ENCODE measurements at regions not wholly inside any gene's neighbourhood (a gene's known extent, or its start where the extent isn't known, plus 50 kb on each side); places are given as distances from the start of the nearest gene placed in this dataset.

GRCh38 chr3:70823622-70824021 is 511.2 kb upstream of the MDFIC2 start:
- TF ChIP-seq REST (IDR thresholded peaks at IDR 0.05) (no peak), CTCF (IDR thresholded peaks at IDR 0.05; ENCODE audit: low read depth, low read length, missing input control) (no peak), GABPA (IDR thresholded peaks at IDR 0.05 in 1 of 2, conservative IDR thresholded peaks at IDR 0.05 in 1 of 2) (no peak), SP1 (IDR thresholded peaks at IDR 0.05) (no peak), JUND (IDR thresholded peaks at IDR 0.05) (no peak), RXRA (IDR thresholded peaks at IDR 0.05) (no peak)

Data from liver (tissue), 3 donors.